ENCODE measurements at regions not wholly inside any gene's neighbourhood (a gene's known extent, or its start where the extent isn't known, plus 50 kb on each side); places are given as distances from the start of the nearest gene placed in this dataset.
"Not testable (repeated sequence)": the region's sequence is repeated elsewhere in the genome, so short reads cannot be mapped to it uniquely, and the experiment has no call there.

DNA sequence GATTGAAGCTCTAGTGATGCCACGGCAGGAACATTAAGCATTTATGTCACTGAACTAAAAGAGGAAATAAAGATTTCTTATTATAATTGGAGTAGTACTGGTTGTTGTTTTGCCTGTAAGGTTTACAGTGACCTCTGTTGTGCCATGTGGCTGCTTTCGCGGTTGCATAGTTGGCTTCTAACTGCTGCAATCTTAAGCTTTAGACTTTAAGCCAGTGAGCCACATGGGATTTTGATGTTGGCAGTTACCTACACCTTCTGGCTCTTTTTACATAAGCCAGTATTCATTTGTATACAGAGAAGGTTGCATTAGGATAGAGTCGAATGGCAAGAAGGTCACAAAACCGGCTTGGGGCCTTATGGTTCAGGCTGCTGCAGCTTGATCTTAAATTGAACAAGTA is 1311.6 kb downstream of the RAPGEF2 start:
- Histone ChIP-seq H3K9me3 (no peaks in the 10 kb centered on the region), H3K4me1 (no peaks in the 10 kb centered on the region), H3K27me3 (no peaks in the 10 kb centered on the region), H3K27ac (no peak overlapping the region), H3K4me3 (no peak overlapping the region), H3K36me3 (no peaks in the 10 kb centered on the region)
- no peak for DNase-seq
- in situ Hi-C loops (cut with MboI; ENCODE audit: low pct_ligation_motif_present in 1 of 4, low pct_unique_long_range_greater_than_20kb in 1 of 4, low sequenced_read_pairs in 3 of 4): no loop called here
- WGBS, 2 donors (ENCODE audit: low coverage in 1 of 2): 87 to 88% methylated on average over 5 of the region's 5 CpGs
- intact Hi-C loops (cut with DNase I; ENCODE audit: low total_unique reads): no loop called here
- TF ChIP-seq POLR2AphosphoS5 (IDR thresholded peaks at IDR 0.05): no peak
- no peak for TF ChIP-seq CTCF (IDR thresholded peaks at IDR 0.05)
- TF ChIP-seq POLR2A (IDR thresholded peaks at IDR 0.05): no peak
- no peak for TF ChIP-seq EP300 (IDR thresholded peaks at IDR 0.05; ENCODE audit: low read depth)

- Histone ChIP-seq H3K27me3 (no peaks in the 10 kb centered on the region), H3K27ac (no peak overlapping the region), H3K4me3 (no peak overlapping the region), H3K9me3 (no peaks in the 10 kb centered on the region), H3K4me1 (no peaks in the 10 kb centered on the region), H3K36me3 (no peaks in the 10 kb centered on the region)
- no peak for TF ChIP-seq CTCF (IDR thresholded peaks at IDR 0.05)
- no peak for TF ChIP-seq POLR2AphosphoS5 (IDR thresholded peaks at IDR 0.05)
- no peak for TF ChIP-seq EP300 (IDR thresholded peaks at IDR 0.05; ENCODE audit: low read depth)
- no peak for TF ChIP-seq POLR2A (IDR thresholded peaks at IDR 0.05)
- DNase-seq: no peak
- in situ Hi-C loops (cut with MboI; ENCODE audit: low pct_ligation_motif_present in 1 of 4, low pct_unique_long_range_greater_than_20kb in 1 of 4, low sequenced_read_pairs in 3 of 4) (no loop called here), intact Hi-C loops (cut with DNase I; ENCODE audit: low total_unique reads) (no loop called here)
- 60 to 65% methylated on average over 6 of the region's 6 CpGs for WGBS, 2 donors (ENCODE audit: low coverage in 1 of 2)
Observed at GRCh38 chr4:160423879-160424451, 1321.1 kb downstream of the RAPGEF2 start.

- intact Hi-C loops (cut with DNase I; ENCODE audit: low total_unique reads): no loop called here
- TF ChIP-seq CTCF (IDR thresholded peaks at IDR 0.05): no peak
- TF ChIP-seq POLR2AphosphoS5 (IDR thresholded peaks at IDR 0.05): no peak
- no peak for TF ChIP-seq POLR2A (IDR thresholded peaks at IDR 0.05)
- TF ChIP-seq EP300 (IDR thresholded peaks at IDR 0.05; ENCODE audit: low read depth): no peak
- DNase-seq: no peak
Observed at GRCh38 chr4:160426233-160426632, 1323.4 kb downstream of the RAPGEF2 start.

GRCh38 chr4:160450876-160451275 is 1348.0 kb downstream of the RAPGEF2 start:
- H3K27ac ChIP-seq: no peak overlapping the region
- intact Hi-C loops (cut with DNase I; ENCODE audit: low total_unique reads): no loop called here
- no peaks in the 10 kb centered on the region for H3K36me3 ChIP-seq
- no peak for TF ChIP-seq POLR2A (IDR thresholded peaks at IDR 0.05)
- no peak for TF ChIP-seq EP300 (IDR thresholded peaks at IDR 0.05; ENCODE audit: low read depth)
- no peak for TF ChIP-seq POLR2AphosphoS5 (IDR thresholded peaks at IDR 0.05)
- TF ChIP-seq CTCF (IDR thresholded peaks at IDR 0.05): no peak
- no peaks in the 10 kb centered on the region for H3K4me1 ChIP-seq
- 51 to 55% methylated on average over 3 of the region's 3 CpGs for WGBS, 2 donors (ENCODE audit: low coverage in 1 of 2)
- no peaks in the 10 kb centered on the region for H3K9me3 ChIP-seq
- no peak for DNase-seq
- in situ Hi-C loops (cut with MboI; ENCODE audit: low pct_ligation_motif_present in 1 of 4, low pct_unique_long_range_greater_than_20kb in 1 of 4, low sequenced_read_pairs in 3 of 4): no loop called here
- no peaks in the 10 kb centered on the region for H3K27me3 ChIP-seq
- no peak overlapping the region for H3K4me3 ChIP-seq

More at GRCh38 chr4:160426233-160426632, 1323.4 kb downstream of the RAPGEF2 start:
- 85 to 86% methylated on average over 2 of the region's 2 CpGs for WGBS, 2 donors (ENCODE audit: low coverage in 1 of 2)
- H3K36me3 ChIP-seq: no peaks in the 10 kb centered on the region
- no peaks in the 10 kb centered on the region for H3K9me3 ChIP-seq
- in situ Hi-C loops (cut with MboI; ENCODE audit: low pct_ligation_motif_present in 1 of 4, low pct_unique_long_range_greater_than_20kb in 1 of 4, low sequenced_read_pairs in 3 of 4): no loop called here
- H3K27ac ChIP-seq: no peak overlapping the region
- H3K27me3 ChIP-seq: no peaks in the 10 kb centered on the region
- no peak overlapping the region for H3K4me3 ChIP-seq
- no peaks in the 10 kb centered on the region for H3K4me1 ChIP-seq

DNA sequence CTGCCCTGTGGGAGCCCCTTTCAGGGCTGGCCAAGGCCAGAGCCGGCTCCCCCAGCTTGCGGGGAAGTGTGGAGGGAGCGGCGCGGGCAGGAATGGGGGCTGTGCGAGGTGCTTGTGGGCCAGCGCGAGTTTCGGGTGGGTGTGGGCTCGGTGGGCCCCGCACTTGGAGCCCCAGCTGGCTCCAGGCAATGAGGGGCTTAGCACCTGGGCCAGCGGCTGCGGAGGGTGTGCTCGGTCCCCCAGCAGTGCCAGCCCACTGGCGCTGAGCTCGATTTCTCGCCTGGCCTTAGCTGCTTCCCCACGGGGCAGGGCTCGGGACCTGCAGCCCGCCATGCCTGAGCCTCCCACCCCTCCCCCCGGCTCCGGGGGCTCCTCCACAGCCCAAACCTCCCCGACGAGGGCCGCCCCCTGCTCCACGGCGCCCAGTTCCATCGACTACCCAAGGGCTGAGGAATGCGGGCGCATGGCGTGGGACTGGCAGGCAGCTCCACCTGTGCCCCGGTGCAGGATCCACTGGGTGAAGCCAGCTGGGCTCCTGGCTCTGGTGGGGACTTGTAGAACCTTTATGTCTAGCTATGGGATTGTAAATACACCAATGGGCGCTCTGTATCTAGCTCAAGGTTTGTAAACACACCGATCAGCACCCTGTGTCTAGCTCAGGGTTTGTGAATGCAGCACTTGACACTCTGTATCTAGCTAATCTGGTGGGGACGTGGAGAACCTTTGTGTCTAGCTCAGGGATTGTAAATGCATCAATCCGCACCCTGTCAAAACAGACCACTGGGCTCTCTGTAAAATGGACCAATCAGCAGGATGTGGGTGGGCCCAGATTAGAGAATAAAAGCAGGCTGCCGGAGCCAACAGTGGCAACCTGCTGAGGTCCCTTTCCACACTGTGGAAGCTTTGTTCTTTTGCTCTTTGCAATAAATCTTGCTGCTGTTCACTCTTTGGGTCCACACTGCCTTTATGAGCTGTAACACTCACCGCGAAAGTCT is 1379.1 kb downstream of the RAPGEF2 start:
- H3K9me3 ChIP-seq; DNase-seq; intact Hi-C loops (cut with DNase I; ENCODE audit: low total_unique reads); in situ Hi-C loops (cut with MboI; ENCODE audit: low pct_ligation_motif_present in 1 of 4, low pct_unique_long_range_greater_than_20kb in 1 of 4, low sequenced_read_pairs in 3 of 4); H3K4me3 ChIP-seq; H3K27ac ChIP-seq; H3K27me3 ChIP-seq; H3K36me3 ChIP-seq; H3K4me1 ChIP-seq: not testable (repeated sequence)
- WGBS, 2 donors (ENCODE audit: low coverage in 1 of 2): 94% methylated on average over 26 of the region's 39 CpGs; no CpG with 5 or more reads in 1 of the 2 donors
